Stimulated activated CD8-positive, alpha-beta memory T cell treated with anti-CD3 and anti-CD28 coated beads, Interleukin-12 subunit alpha, Interleukin-12 subunit beta, amount 100 ng/mL, for 24 hours (primary cell): ENCODE measurements at regions not wholly inside any gene's neighbourhood (a gene's known extent, or its start where the extent isn't known, plus 50 kb on each side); places are given as distances from the start of the nearest gene placed in this dataset.
A peak's percentile ranks its signal among the peaks of the same experiment; 100 is the strongest.
"Not testable (repeated sequence)": the region's sequence is repeated elsewhere in the genome, so short reads cannot be mapped to it uniquely, and the experiment has no call there.

Experiments
- DNase-seq: peaks from one replicate; pipeline ENCODE4 v3.0.0-alpha.2; 2020; ENCODE audit errors: extremely low read depth

GRCh38 chr5:36739751-36740221 lies 133.4 kb downstream of the SLC1A3 start:
- DNase-seq = peak; percentile 25

GRCh38 chr5:36740259-36740898 lies 134.0 kb downstream of the SLC1A3 start:
- no peak for DNase-seq

GRCh38 chr5:36741128-36741527 lies 134.7 kb downstream of the SLC1A3 start:
- DNase-seq = no peak

GRCh38 chr5:36743891-36744772 lies 132.4 kb upstream of the NIPBL start:
- no peak for DNase-seq

GRCh38 chr5:36744773-36745589 lies 131.6 kb upstream of the NIPBL start:
- DNase-seq = no peak

- not testable (repeated sequence) for DNase-seq
Measured at GRCh38 chr5:36747794-36748193, 128.8 kb upstream of the NIPBL start.

GRCh38 chr5:36751886-36752285 lies 124.7 kb upstream of the NIPBL start:
- DNase-seq = no peak

GRCh38 chr5:36755342-36755741 lies 121.2 kb upstream of the NIPBL start:
- DNase-seq = no peak

GRCh38 chr5:36755920-36756488 lies 120.6 kb upstream of the NIPBL start:
- no peak for DNase-seq

GRCh38 chr5:36756848-36757247 lies 119.7 kb upstream of the NIPBL start:
- no peak for DNase-seq

- DNase-seq = no peak
Measured at GRCh38 chr5:36759117-36759516, 117.5 kb upstream of the NIPBL start.

- DNase-seq = no peak
Measured at GRCh38 chr5:36763454-36763853, 113.1 kb upstream of the NIPBL start.

GRCh38 chr5:36765876-36766275 lies 110.7 kb upstream of the NIPBL start:
- DNase-seq = no peak

GRCh38 chr5:36766981-36767380 lies 109.6 kb upstream of the NIPBL start:
- no peak for DNase-seq

- DNase-seq = no peak
Measured at GRCh38 chr5:36768450-36768849, 108.1 kb upstream of the NIPBL start.

GRCh38 chr5:36769129-36769770 lies 107.3 kb upstream of the NIPBL start:
- no peak for DNase-seq

- DNase-seq = no peak
Measured at GRCh38 chr5:36770125-36770524, 106.4 kb upstream of the NIPBL start.

- no peak for DNase-seq
Measured at GRCh38 chr5:36772276-36773140, 104.1 kb upstream of the NIPBL start.

- DNase-seq = no peak
Measured at GRCh38 chr5:36777105-36777757, 99.3 kb upstream of the NIPBL start.

GRCh38 chr5:36778336-36778735 lies 98.2 kb upstream of the NIPBL start:
- DNase-seq = no peak
